ENCODE measurements at regions not wholly inside any gene's neighbourhood (a gene's known extent, or its start where the extent isn't known, plus 50 kb on each side); places are given as distances from the start of the nearest gene placed in this dataset.

GRCh38 chr1:95311762-95312161 is 77.8 kb downstream of the RWDD3 start:
- TF ChIP-seq CTCF (conservative IDR thresholded peaks at IDR 0.05; ENCODE audit: low read depth, low read length): no peak
- no peak overlapping the region for H3K4me3 ChIP-seq (ENCODE audit: low read length)
- no peak for DNase-seq (ENCODE audit: low read depth)

DNA sequence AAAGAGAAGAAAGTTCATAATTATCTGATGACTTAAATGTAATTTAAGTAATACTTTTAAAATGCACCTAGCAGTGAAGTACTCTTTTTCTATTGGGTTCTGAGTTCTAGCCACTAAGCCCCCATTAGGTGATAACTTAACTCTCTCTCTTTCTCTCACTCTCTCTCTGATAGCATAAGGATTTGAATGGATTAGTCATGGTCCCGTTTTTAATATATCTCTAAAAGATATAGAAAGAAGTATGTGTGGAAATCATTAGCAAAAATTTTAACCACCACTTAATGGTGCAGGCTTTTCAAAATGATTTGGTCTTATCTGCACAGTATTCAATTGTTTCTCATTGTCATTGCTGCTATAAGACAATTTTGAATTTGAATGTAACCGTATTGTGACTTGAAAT is 78.2 kb downstream of the RWDD3 start:
- DNase-seq (ENCODE audit: low read depth): no peak
- TF ChIP-seq CTCF (conservative IDR thresholded peaks at IDR 0.05; ENCODE audit: low read depth, low read length): no peak
- H3K4me3 ChIP-seq (ENCODE audit: low read length): no peak overlapping the region

- no peak overlapping the region for H3K4me3 ChIP-seq (ENCODE audit: low read length)
- no peak for TF ChIP-seq CTCF (conservative IDR thresholded peaks at IDR 0.05; ENCODE audit: low read depth, low read length)
- no peak for DNase-seq (ENCODE audit: low read depth)
Observed at GRCh38 chr1:95313527-95313926, 79.5 kb downstream of the RWDD3 start.

DNA sequence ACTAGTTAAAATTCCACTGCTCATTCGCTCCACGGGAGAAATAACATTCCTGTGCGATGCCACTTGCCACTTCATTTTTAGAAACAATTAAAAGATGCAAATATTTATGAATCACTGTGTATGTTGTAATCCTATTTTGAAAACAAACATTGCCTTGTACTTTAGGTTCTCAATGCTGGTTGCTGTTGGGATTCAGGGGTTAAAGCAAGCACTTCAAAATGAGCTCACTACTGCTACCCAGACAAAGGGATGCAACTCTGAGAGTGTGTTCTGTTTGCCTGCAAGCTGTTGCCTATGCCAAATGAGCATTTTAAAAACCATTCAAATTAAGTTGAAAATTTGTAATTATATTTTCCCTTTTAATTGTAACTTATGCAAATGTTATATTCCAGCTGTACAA is 87.5 kb downstream of the RWDD3 start:
- H3K4me3 ChIP-seq (ENCODE audit: low read length): no peak overlapping the region
- no peak for TF ChIP-seq CTCF (conservative IDR thresholded peaks at IDR 0.05; ENCODE audit: low read depth, low read length)
- no peak for DNase-seq (ENCODE audit: low read depth)

DNA sequence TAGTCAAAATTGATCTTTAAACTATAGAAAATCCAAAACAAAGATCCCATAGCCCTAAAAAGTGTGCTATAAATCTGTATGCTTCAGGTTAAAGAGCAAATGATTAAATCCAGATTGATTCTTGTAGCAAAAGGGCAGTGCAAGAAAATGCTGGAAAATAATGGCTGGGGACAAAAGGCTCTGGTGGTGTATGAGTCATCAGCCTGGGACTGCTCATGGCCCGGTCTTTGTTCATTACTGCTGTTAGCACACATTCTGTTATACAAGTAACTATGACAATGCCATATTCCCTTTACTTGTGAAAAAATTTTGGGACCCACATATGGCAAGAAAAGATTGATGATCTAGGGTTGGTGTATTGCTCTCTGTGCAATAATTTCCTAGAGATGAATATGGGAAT is 89.1 kb downstream of the RWDD3 start:
- no peak overlapping the region for H3K4me3 ChIP-seq (ENCODE audit: low read length)
- no peak for DNase-seq (ENCODE audit: low read depth)
- TF ChIP-seq CTCF (conservative IDR thresholded peaks at IDR 0.05; ENCODE audit: low read depth, low read length): no peak

DNA sequence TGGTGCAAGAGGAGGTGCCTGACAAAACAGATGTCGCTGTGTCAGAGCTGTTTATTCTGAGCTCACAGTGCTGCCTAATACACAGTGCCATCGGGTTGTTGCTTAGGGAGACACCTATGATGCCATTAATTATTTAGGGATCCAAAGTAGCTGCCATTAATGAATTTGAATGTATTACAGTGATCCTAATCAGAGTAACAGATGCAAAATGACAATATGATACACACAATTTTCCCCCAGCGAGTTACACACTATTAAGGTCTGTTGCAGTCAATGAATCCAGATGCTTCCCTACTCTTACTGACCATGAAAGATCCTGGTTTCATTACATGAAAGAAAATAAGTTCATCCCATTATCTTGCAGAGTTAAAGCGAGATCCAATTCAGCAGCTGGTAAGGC is 91.3 kb downstream of the RWDD3 start:
- no peak for TF ChIP-seq CTCF (conservative IDR thresholded peaks at IDR 0.05; ENCODE audit: low read depth, low read length)
- no peak overlapping the region for H3K4me3 ChIP-seq (ENCODE audit: low read length)
- no peak for DNase-seq (ENCODE audit: low read depth)

GRCh38 chr1:95326023-95326422 is 92.0 kb downstream of the RWDD3 start:
- H3K4me3 ChIP-seq (ENCODE audit: low read length): no peak overlapping the region
- DNase-seq (ENCODE audit: low read depth): no peak
- no peak for TF ChIP-seq CTCF (conservative IDR thresholded peaks at IDR 0.05; ENCODE audit: low read depth, low read length)
